Suprapubic skin (tissue), 4 donors: ENCODE measurements at regions not wholly inside any gene's neighbourhood (a gene's known extent, or its start where the extent isn't known, plus 50 kb on each side); places are given as distances from the start of the nearest gene placed in this dataset.

Source experiments
- EP300 ChIP-seq: sonication (generic); formaldehyde crosslinking; IDR thresholded peaks from one replicate; pipeline ENCODE4 v1.6.1; 2017; ENCODE audit warnings: antibody characterized with exemption
- POLR2A ChIP-seq, 2 donors: fragments of 450-650 bp; IDR thresholded peaks; one replicate each; pipeline ENCODE4 v1.6.1; 2017; ENCODE audit warnings: antibody characterized with exemption in 2 of 2, mild to moderate bottlenecking in 2 of 2, moderate library complexity in 2 of 2
- POLR2AphosphoS5 ChIP-seq, 3 donors: sonication (generic); formaldehyde crosslinking; IDR thresholded peaks; one replicate each; pipeline ENCODE4 v1.6.1; 2017; ENCODE audit warnings: antibody characterized with exemption in 3 of 3
- TF ChIP-seq, protein P1 (sequence below), 2 donors: fragments of 200-600 bp in 1 of 2; fragments of 450-650 bp in 1 of 2; sonication (generic) in 1 of 2; IDR thresholded peaks; one replicate each; pipeline ENCODE4 v1.5.1; 2016 to 2019; ENCODE audit warnings: antibody characterized with exemption in 2 of 2, mild to moderate bottlenecking in 1 of 2, moderate library complexity in 1 of 2

DNA sequence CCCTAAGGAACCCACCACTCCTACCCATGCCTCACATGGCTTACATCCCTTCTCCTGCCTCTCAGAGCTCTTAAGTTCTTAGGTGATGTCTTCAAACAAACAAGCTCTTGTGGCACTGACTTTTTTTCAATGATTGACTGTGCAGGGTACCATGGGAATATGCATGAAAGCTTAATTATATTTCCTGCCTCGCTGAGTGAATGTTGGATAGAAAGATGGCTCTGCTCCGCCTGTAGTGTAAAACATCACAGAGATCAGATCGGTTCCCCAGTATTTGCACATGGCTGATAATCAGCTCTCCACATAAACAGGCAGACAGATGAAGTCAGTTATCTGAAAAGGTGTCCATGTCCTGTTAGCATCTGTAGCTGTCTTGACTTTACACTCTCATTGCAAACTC, 820.8 kb downstream of the TDRD15 start:
- no peak for TF ChIP-seq POLR2AphosphoS5 (IDR thresholded peaks at IDR 0.05)
- TF ChIP-seq, protein P1, sequence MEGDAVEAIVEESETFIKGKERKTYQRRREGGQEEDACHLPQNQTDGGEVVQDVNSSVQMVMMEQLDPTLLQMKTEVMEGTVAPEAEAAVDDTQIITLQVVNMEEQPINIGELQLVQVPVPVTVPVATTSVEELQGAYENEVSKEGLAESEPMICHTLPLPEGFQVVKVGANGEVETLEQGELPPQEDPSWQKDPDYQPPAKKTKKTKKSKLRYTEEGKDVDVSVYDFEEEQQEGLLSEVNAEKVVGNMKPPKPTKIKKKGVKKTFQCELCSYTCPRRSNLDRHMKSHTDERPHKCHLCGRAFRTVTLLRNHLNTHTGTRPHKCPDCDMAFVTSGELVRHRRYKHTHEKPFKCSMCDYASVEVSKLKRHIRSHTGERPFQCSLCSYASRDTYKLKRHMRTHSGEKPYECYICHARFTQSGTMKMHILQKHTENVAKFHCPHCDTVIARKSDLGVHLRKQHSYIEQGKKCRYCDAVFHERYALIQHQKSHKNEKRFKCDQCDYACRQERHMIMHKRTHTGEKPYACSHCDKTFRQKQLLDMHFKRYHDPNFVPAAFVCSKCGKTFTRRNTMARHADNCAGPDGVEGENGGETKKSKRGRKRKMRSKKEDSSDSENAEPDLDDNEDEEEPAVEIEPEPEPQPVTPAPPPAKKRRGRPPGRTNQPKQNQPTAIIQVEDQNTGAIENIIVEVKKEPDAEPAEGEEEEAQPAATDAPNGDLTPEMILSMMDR (IDR thresholded peaks at IDR 0.05): no peak
- TF ChIP-seq POLR2A (IDR thresholded peaks at IDR 0.05): no peak
- no peak for TF ChIP-seq EP300
